ENCODE measurements at regions not wholly inside any gene's neighbourhood (a gene's known extent, or its start where the extent isn't known, plus 50 kb on each side); places are given as distances from the start of the nearest gene placed in this dataset.

GRCh38 chr3:178967177-178967532 is 104.5 kb downstream of the ZMAT3 start:
- DNase-seq (no peak), FAIRE-seq (no peak)
- no peaks in the 10 kb centered on the region for H3K27me3 ChIP-seq (ENCODE audit: control insufficient read depth in 3 of 3, insufficient read depth in 3 of 3, low read length in 3 of 3)
- no peaks in the 10 kb centered on the region for H3K36me3 ChIP-seq (ENCODE audit: control insufficient read depth in 3 of 3, insufficient read depth in 2 of 3, low read depth in 1 of 3, low read length in 3 of 3)
- no peak overlapping the region for H3K27ac ChIP-seq (ENCODE audit: low read depth in 1 of 3, low read length in 2 of 3)
- no peaks in the 10 kb centered on the region for H3K9me3 ChIP-seq (ENCODE audit: control insufficient read depth in 2 of 2, insufficient read depth in 1 of 2, low read depth in 1 of 2, low read length in 1 of 2)
- H3K4me1 ChIP-seq (ENCODE audit: control insufficient read depth in 3 of 3, insufficient read depth in 2 of 3, low read depth in 1 of 3, low read length in 2 of 3) = no peaks in the 10 kb centered on the region
- H3K4me3 ChIP-seq (ENCODE audit: low read depth in 1 of 3, low read length in 3 of 3) = no peak overlapping the region
- WGBS, 3 donors = 26 to 41% (median 36%) methylated on average over 1 of the region's 1 CpG

GRCh38 chr3:178966299-178967176 is 105.1 kb downstream of the ZMAT3 start:
- H3K4me3 ChIP-seq (ENCODE audit: low read depth in 1 of 3, low read length in 3 of 3) = no peak overlapping the region
- FAIRE-seq = peak; percentile 83
- WGBS, 3 donors = 29 to 33% (median 32%) methylated on average over 6 of the region's 6 CpGs
- no peak overlapping the region for H3K27ac ChIP-seq (ENCODE audit: low read depth in 1 of 3, low read length in 2 of 3)
- H3K9me3 ChIP-seq (ENCODE audit: control insufficient read depth in 2 of 2, insufficient read depth in 1 of 2, low read depth in 1 of 2, low read length in 1 of 2) = no peaks in the 10 kb centered on the region
- no peaks in the 10 kb centered on the region for H3K27me3 ChIP-seq (ENCODE audit: control insufficient read depth in 3 of 3, insufficient read depth in 3 of 3, low read length in 3 of 3)
- peak; percentile 1 to 9 for DNase-seq
- no peaks in the 10 kb centered on the region for H3K4me1 ChIP-seq (ENCODE audit: control insufficient read depth in 3 of 3, insufficient read depth in 2 of 3, low read depth in 1 of 3, low read length in 2 of 3)
- H3K36me3 ChIP-seq (ENCODE audit: control insufficient read depth in 3 of 3, insufficient read depth in 2 of 3, low read depth in 1 of 3, low read length in 3 of 3) = no peaks in the 10 kb centered on the region

DNA sequence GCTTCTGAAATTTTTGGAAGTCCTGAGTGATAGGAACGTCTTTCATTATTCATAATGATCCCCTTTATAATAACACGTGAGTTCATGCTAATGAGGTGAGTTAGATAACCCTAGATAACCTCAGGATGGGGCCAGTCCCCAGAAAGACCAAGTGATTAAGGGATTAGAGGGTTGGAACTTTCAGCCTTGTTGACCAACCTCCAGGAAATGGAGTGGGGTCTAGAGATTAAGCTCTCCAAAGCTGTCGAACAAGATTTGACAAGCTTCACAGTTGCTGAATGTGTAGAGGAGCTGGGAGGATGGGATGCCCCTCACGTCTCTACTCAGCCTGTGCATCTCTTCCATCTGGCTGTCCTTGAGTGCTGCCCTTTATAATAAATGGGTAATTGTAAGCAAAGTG is 107.1 kb downstream of the ZMAT3 start:
- Histone ChIP-seq H3K27ac (ENCODE audit: low read depth in 1 of 3, low read length in 2 of 3) (no peak overlapping the region), H3K4me1 (ENCODE audit: control insufficient read depth in 3 of 3, insufficient read depth in 2 of 3, low read depth in 1 of 3, low read length in 2 of 3) (no peaks in the 10 kb centered on the region), H3K36me3 (ENCODE audit: control insufficient read depth in 3 of 3, insufficient read depth in 2 of 3, low read depth in 1 of 3, low read length in 3 of 3) (no peaks in the 10 kb centered on the region), H3K4me3 (ENCODE audit: low read depth in 1 of 3, low read length in 3 of 3) (no peak overlapping the region), H3K9me3 (ENCODE audit: control insufficient read depth in 2 of 2, insufficient read depth in 1 of 2, low read depth in 1 of 2, low read length in 1 of 2) (no peaks in the 10 kb centered on the region), H3K27me3 (ENCODE audit: control insufficient read depth in 3 of 3, insufficient read depth in 3 of 3, low read length in 3 of 3) (no peaks in the 10 kb centered on the region)
- FAIRE-seq = no peak
- no peak for DNase-seq
- WGBS, 3 donors = 23 to 36% (median 24%) methylated on average over 4 of the region's 4 CpGs

DNA sequence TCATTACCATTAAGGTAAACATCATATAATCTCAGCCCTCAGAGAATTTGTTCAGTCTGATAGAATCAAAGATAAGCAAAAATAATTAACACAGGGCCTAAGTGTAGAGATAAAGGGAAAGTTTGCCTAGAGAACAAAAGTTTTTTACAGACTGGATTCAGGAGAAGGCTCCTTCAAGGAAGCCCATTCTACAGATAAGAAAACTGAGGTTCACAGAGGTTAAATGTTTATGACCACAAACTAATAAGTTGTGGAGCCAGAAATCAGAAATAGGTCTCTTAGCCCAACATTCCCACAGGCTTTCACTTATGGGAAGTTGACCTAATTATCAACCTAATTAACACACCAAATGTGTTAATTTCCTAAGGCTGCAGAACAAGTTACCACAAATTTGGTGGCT is 110.7 kb downstream of the ZMAT3 start:
- Histone ChIP-seq H3K4me3 (ENCODE audit: low read depth in 1 of 3, low read length in 3 of 3) (no peak overlapping the region), H3K27ac (ENCODE audit: low read depth in 1 of 3, low read length in 2 of 3) (no peak overlapping the region), H3K36me3 (ENCODE audit: control insufficient read depth in 3 of 3, insufficient read depth in 2 of 3, low read depth in 1 of 3, low read length in 3 of 3) (no peaks in the 10 kb centered on the region), H3K9me3 (ENCODE audit: control insufficient read depth in 2 of 2, insufficient read depth in 1 of 2, low read depth in 1 of 2, low read length in 1 of 2) (no peaks in the 10 kb centered on the region), H3K27me3 (ENCODE audit: control insufficient read depth in 3 of 3, insufficient read depth in 3 of 3, low read length in 3 of 3) (no peaks in the 10 kb centered on the region), H3K4me1 (ENCODE audit: control insufficient read depth in 3 of 3, insufficient read depth in 2 of 3, low read depth in 1 of 3, low read length in 2 of 3) (no peaks in the 10 kb centered on the region)
- FAIRE-seq = no peak
- DNase-seq = no peak

DNA sequence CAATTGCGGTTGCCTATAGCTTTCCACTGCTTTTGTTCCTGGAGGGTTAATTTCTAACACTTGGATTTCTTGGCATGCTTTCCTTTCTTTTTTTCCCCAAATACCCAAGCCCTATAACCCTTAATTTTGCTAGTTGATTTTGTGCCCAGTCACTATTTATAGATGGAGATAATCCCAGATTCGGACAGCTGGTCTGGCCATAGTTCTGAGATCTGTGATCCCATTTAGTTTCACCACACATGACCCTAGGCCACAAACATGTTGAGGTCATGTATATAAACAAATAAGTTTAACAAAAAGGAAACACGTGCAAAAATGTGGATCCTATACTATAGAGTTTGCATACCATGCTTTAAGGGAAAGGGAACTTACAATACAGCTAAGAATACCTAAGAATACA is 111.4 kb downstream of the ZMAT3 start:
- H3K4me1 ChIP-seq (ENCODE audit: control insufficient read depth in 3 of 3, insufficient read depth in 2 of 3, low read depth in 1 of 3, low read length in 2 of 3) = no peaks in the 10 kb centered on the region
- DNase-seq = no peak
- no peak for FAIRE-seq

GRCh38 chr3:178950676-178951075 is 120.9 kb downstream of the ZMAT3 start:
- Histone ChIP-seq H3K27ac (ENCODE audit: low read depth in 1 of 3, low read length in 2 of 3) (no peak overlapping the region), H3K36me3 (ENCODE audit: control insufficient read depth in 3 of 3, insufficient read depth in 2 of 3, low read depth in 1 of 3, low read length in 3 of 3) (no peaks in the 10 kb centered on the region), H3K9me3 (ENCODE audit: control insufficient read depth in 2 of 2, insufficient read depth in 1 of 2, low read depth in 1 of 2, low read length in 1 of 2) (no peaks in the 10 kb centered on the region), H3K4me1 (ENCODE audit: control insufficient read depth in 3 of 3, insufficient read depth in 2 of 3, low read depth in 1 of 3, low read length in 2 of 3) (no peaks in the 10 kb centered on the region), H3K4me3 (ENCODE audit: low read depth in 1 of 3, low read length in 3 of 3) (no peak overlapping the region), H3K27me3 (ENCODE audit: control insufficient read depth in 3 of 3, insufficient read depth in 3 of 3, low read length in 3 of 3) (no peaks in the 10 kb centered on the region)
- DNase-seq (no peak), FAIRE-seq (no peak)
- 37 to 58% (median 38%) methylated on average over 2 of the region's 2 CpGs for WGBS, 3 donors

More for the DNA sequence above, 111.4 kb downstream of the ZMAT3 start:
- Histone ChIP-seq H3K27me3 (ENCODE audit: control insufficient read depth in 3 of 3, insufficient read depth in 3 of 3, low read length in 3 of 3) (no peaks in the 10 kb centered on the region), H3K27ac (ENCODE audit: low read depth in 1 of 3, low read length in 2 of 3) (no peak overlapping the region), H3K36me3 (ENCODE audit: control insufficient read depth in 3 of 3, insufficient read depth in 2 of 3, low read depth in 1 of 3, low read length in 3 of 3) (no peaks in the 10 kb centered on the region), H3K4me3 (ENCODE audit: low read depth in 1 of 3, low read length in 3 of 3) (no peak overlapping the region), H3K9me3 (ENCODE audit: control insufficient read depth in 2 of 2, insufficient read depth in 1 of 2, low read depth in 1 of 2, low read length in 1 of 2) (no peaks in the 10 kb centered on the region)
- WGBS, 3 donors = 57 to 64% (median 58%) methylated on average over 3 of the region's 3 CpGs

- DNase-seq = no peak
- 83 to 88% (median 86%) methylated on average over 3 of the region's 3 CpGs for WGBS, 3 donors
- FAIRE-seq = no peak
Observed at GRCh38 chr3:178949896-178950295, 121.7 kb downstream of the ZMAT3 start.

GRCh38 chr3:178948546-178948945 is 123.1 kb downstream of the ZMAT3 start:
- Histone ChIP-seq H3K4me1 (ENCODE audit: control insufficient read depth in 3 of 3, insufficient read depth in 2 of 3, low read depth in 1 of 3, low read length in 2 of 3) (no peaks in the 10 kb centered on the region), H3K9me3 (ENCODE audit: control insufficient read depth in 2 of 2, insufficient read depth in 1 of 2, low read depth in 1 of 2, low read length in 1 of 2) (no peaks in the 10 kb centered on the region), H3K4me3 (ENCODE audit: low read depth in 1 of 3, low read length in 3 of 3) (no peak overlapping the region), H3K27me3 (ENCODE audit: control insufficient read depth in 3 of 3, insufficient read depth in 3 of 3, low read length in 3 of 3) (no peaks in the 10 kb centered on the region), H3K27ac (ENCODE audit: low read depth in 1 of 3, low read length in 2 of 3) (no peak overlapping the region), H3K36me3 (ENCODE audit: control insufficient read depth in 3 of 3, insufficient read depth in 2 of 3, low read depth in 1 of 3, low read length in 3 of 3) (no peaks in the 10 kb centered on the region)
- FAIRE-seq (no peak), DNase-seq (no peak)

More at GRCh38 chr3:178949896-178950295, 121.7 kb downstream of the ZMAT3 start:
- H3K36me3 ChIP-seq (ENCODE audit: control insufficient read depth in 3 of 3, insufficient read depth in 2 of 3, low read depth in 1 of 3, low read length in 3 of 3) = no peaks in the 10 kb centered on the region
- no peak overlapping the region for H3K27ac ChIP-seq (ENCODE audit: low read depth in 1 of 3, low read length in 2 of 3)
- H3K9me3 ChIP-seq (ENCODE audit: control insufficient read depth in 2 of 2, insufficient read depth in 1 of 2, low read depth in 1 of 2, low read length in 1 of 2) = no peaks in the 10 kb centered on the region
- H3K27me3 ChIP-seq (ENCODE audit: control insufficient read depth in 3 of 3, insufficient read depth in 3 of 3, low read length in 3 of 3) = no peaks in the 10 kb centered on the region
- H3K4me3 ChIP-seq (ENCODE audit: low read depth in 1 of 3, low read length in 3 of 3) = no peak overlapping the region
- no peaks in the 10 kb centered on the region for H3K4me1 ChIP-seq (ENCODE audit: control insufficient read depth in 3 of 3, insufficient read depth in 2 of 3, low read depth in 1 of 3, low read length in 2 of 3)

GRCh38 chr3:178947738-178948137 is 123.9 kb downstream of the ZMAT3 start:
- no peak for DNase-seq
- no peak for FAIRE-seq
- Histone ChIP-seq H3K36me3 (ENCODE audit: control insufficient read depth in 3 of 3, insufficient read depth in 2 of 3, low read depth in 1 of 3, low read length in 3 of 3) (no peaks in the 10 kb centered on the region), H3K27ac (ENCODE audit: low read depth in 1 of 3, low read length in 2 of 3) (no peak overlapping the region), H3K4me1 (ENCODE audit: control insufficient read depth in 3 of 3, insufficient read depth in 2 of 3, low read depth in 1 of 3, low read length in 2 of 3) (no peaks in the 10 kb centered on the region), H3K9me3 (ENCODE audit: control insufficient read depth in 2 of 2, insufficient read depth in 1 of 2, low read depth in 1 of 2, low read length in 1 of 2) (no peaks in the 10 kb centered on the region), H3K4me3 (ENCODE audit: low read depth in 1 of 3, low read length in 3 of 3) (no peak overlapping the region), H3K27me3 (ENCODE audit: control insufficient read depth in 3 of 3, insufficient read depth in 3 of 3, low read length in 3 of 3) (no peaks in the 10 kb centered on the region)
